ENCODE measurements at regions not wholly inside any gene's neighbourhood (a gene's known extent, or its start where the extent isn't known, plus 50 kb on each side); places are given as distances from the start of the nearest gene placed in this dataset.

GRCh38 chr14:95025941-95026340 lies 131.4 kb downstream of the DICER1 start:
- Histone ChIP-seq H3K27me3 (no peaks in the 10 kb centered on the region), H3K4me1 (no peaks in the 10 kb centered on the region), H3K36me3 (ENCODE audit: low read depth, missing control alignments) (no peaks in the 10 kb centered on the region), H3K4me3 (no peak overlapping the region), H3K9me3 (no peaks in the 10 kb centered on the region), H3K27ac (no peak overlapping the region)
- DNase-seq, result no peak
- no peak for TF ChIP-seq POLR2A (IDR thresholded peaks at IDR 0.05)
- TF ChIP-seq CTCF (IDR thresholded peaks at IDR 0.05), result no peak
- 86 to 88% methylated on average over 6 of the region's 6 CpGs for WGBS, 2 donors
- intact Hi-C loops (cut with DNase I; ENCODE audit: low total_unique reads), result no loop called here

DNA sequence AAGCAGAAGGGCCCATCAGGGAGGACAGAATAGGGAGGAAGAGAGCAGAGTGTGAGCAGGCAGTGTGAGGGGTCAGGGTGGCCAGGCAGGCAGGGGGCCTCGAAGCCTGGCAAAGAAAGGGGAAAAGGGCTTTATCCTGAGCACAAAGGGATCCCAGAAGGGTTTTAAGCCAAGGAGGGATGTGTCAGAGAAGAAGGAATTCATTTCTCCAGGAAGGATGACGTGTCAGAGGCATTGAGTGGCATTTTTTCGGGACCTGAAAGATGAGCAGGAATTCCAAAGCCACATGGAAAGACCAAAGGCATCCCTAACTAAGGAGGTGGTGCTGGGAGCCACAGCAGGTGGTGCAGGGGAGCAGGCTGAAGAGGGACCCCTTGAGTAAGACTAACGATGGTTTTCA lies 132.1 kb downstream of the DICER1 start:
- no peaks in the 10 kb centered on the region for H3K9me3 ChIP-seq
- intact Hi-C loops (cut with DNase I; ENCODE audit: low total_unique reads), result no loop called here
- H3K4me1 ChIP-seq, result no peaks in the 10 kb centered on the region
- DNase-seq, result no peak
- H3K27ac ChIP-seq, result no peak overlapping the region
- no peak overlapping the region for H3K4me3 ChIP-seq
- WGBS, 2 donors, result 69 to 73% methylated on average over 4 of the region's 4 CpGs
- TF ChIP-seq CTCF (IDR thresholded peaks at IDR 0.05) (no peak), POLR2A (IDR thresholded peaks at IDR 0.05) (no peak)
- H3K27me3 ChIP-seq, result no peaks in the 10 kb centered on the region
- no peaks in the 10 kb centered on the region for H3K36me3 ChIP-seq (ENCODE audit: low read depth, missing control alignments)

- H3K27me3 ChIP-seq, result no peaks in the 10 kb centered on the region
- no peak overlapping the region for H3K4me3 ChIP-seq
- H3K27ac ChIP-seq, result no peak overlapping the region
- H3K9me3 ChIP-seq, result no peaks in the 10 kb centered on the region
- intact Hi-C loops (cut with DNase I; ENCODE audit: low total_unique reads), result no loop called here
- no peaks in the 10 kb centered on the region for H3K4me1 ChIP-seq
- no peaks in the 10 kb centered on the region for H3K36me3 ChIP-seq (ENCODE audit: low read depth, missing control alignments)
- WGBS, 2 donors, result 84 to 89% methylated on average over 6 of the region's 6 CpGs
- TF ChIP-seq POLR2A (IDR thresholded peaks at IDR 0.05), result no peak
- no peak for TF ChIP-seq CTCF (IDR thresholded peaks at IDR 0.05)
- no peak for DNase-seq
These were observed 132.9 kb downstream of the DICER1 start for GRCh38 chr14:95024380-95024779.

- H3K36me3 ChIP-seq (ENCODE audit: low read depth, missing control alignments), result no peaks in the 10 kb centered on the region
- TF ChIP-seq CTCF (IDR thresholded peaks at IDR 0.05) (no peak), POLR2A (IDR thresholded peaks at IDR 0.05) (no peak)
- 90 to 91% methylated on average over 2 to 4 of the region's 4 CpGs for WGBS, 2 donors
- no peak for DNase-seq
- no peaks in the 10 kb centered on the region for H3K9me3 ChIP-seq
- H3K27me3 ChIP-seq, result no peaks in the 10 kb centered on the region
- H3K4me1 ChIP-seq, result no peaks in the 10 kb centered on the region
- intact Hi-C loops (cut with DNase I; ENCODE audit: low total_unique reads), result no loop called here
- no peak overlapping the region for H3K27ac ChIP-seq
- H3K4me3 ChIP-seq, result no peak overlapping the region
These were observed 133.4 kb downstream of the DICER1 start for GRCh38 chr14:95023886-95024285.

DNA sequence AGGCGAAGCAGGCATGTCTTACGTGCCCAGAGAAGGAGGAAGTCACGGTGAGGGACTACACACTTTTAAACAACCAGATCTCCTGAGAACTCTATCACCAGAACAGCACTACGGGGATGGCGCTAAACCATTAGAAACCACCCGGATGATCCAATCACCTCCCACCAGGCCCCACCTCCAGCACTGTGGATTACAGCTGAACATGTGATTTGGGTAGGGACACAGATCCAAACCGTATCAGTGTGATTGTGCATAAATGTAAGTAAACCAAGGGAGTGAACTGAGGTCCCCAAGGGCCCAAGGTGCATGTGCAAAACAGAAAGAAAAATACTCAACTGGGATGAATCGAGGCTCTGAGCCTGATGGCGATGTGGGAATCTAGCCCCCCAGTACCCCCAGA lies 134.2 kb downstream of the DICER1 start:
- 91 to 94% methylated on average over 9 of the region's 9 CpGs for WGBS, 2 donors
- Histone ChIP-seq H3K27me3 (no peaks in the 10 kb centered on the region), H3K4me3 (no peak overlapping the region), H3K36me3 (ENCODE audit: low read depth, missing control alignments) (no peaks in the 10 kb centered on the region), H3K9me3 (no peaks in the 10 kb centered on the region), H3K4me1 (no peaks in the 10 kb centered on the region), H3K27ac (no peak overlapping the region)
- TF ChIP-seq POLR2A (IDR thresholded peaks at IDR 0.05) (no peak), CTCF (IDR thresholded peaks at IDR 0.05) (no peak)
- intact Hi-C loops (cut with DNase I; ENCODE audit: low total_unique reads), result no loop called here
- no peak for DNase-seq
